AG04450 (cell line): ENCODE measurements at regions not wholly inside any gene's neighbourhood (a gene's known extent, or its start where the extent isn't known, plus 50 kb on each side); places are given as distances from the start of the nearest gene placed in this dataset.
A peak's percentile ranks its signal among the peaks of the same experiment; 100 is the strongest.

Experiments
- CTCF ChIA-PET: fragments of 300-600, 350-600 bp; formaldehyde crosslinking; extraction: SDS; loops from one replicate; lab custom pipeline; 2022; ENCODE audit warnings: antibody characterized with exemption, inconsistent platforms; lab: Charles Lee
- POLR2A ChIA-PET: fragments of 350-600 bp; formaldehyde crosslinking; extraction: SDS; loops from one replicate; lab custom pipeline; 2021; ENCODE audit warnings: antibody characterized with exemption, inconsistent platforms; lab: Yijun Ruan, JAX
- DNase-seq: peaks from one replicate; pipeline ENCODE4 v3.0.0-alpha.2; 2011; ENCODE audit warnings: low read depth, low spot score
- H3K27ac ChIP-seq: one replicate; pipeline ENCODE4 v1.5.1; 2012; ENCODE audit warnings: low read depth, low read length, control low read depth
- H3K27me3 ChIP-seq: one replicate; pipeline ENCODE4 v1.6.0; 2012; ENCODE audit warnings: low read length; ENCODE audit not compliant: control insufficient read depth, insufficient read depth
- H3K4me3 ChIP-seq: 2 replicates; pipeline ENCODE4 v1.5.1; 2011; ENCODE audit warnings: mild to moderate bottlenecking, low read depth, low read length, control low read depth
- H3K9me3 ChIP-seq: 2 replicates; pipeline ENCODE4 v1.5.1; 2012; ENCODE audit warnings: low read length; ENCODE audit not compliant: control insufficient read depth, insufficient read depth
- TF ChIP-seq, protein P1 (sequence below): IDR thresholded peaks from 2 replicates; pipeline ENCODE4 v1.5.1; 2011; ENCODE audit warnings: low read depth, low read length, control low read depth, inconsistent platforms

DNA sequence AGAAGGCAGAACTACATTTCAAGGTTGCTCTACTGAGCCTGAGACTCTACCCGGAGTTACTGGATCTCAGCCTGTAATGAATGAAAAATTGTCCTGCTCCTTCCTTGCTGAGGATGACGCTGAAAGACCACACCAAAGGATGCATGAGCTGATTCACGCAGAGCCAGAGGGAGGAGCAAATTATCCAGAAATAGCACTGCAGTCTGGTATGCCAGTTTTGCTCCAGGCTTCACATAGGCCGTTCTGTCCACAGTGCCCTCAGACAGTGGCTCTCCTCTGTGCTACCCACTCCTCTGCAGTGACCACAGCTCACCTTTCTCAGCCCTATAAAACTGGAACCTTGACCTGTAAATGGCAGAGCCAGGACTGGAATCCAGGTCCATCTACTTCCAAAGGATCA is 79.3 kb upstream of the GALNT18 start:
- Histone ChIP-seq H3K4me3 (no peak overlapping the region), H3K9me3 (no peaks in the 10 kb centered on the region), H3K27ac (no peak overlapping the region), H3K27me3 (peaks cover 28% of the 10 kb centered on the region)
- peak; percentile 1 for DNase-seq
- CTCF ChIA-PET = no interaction called here
- POLR2A ChIA-PET = no interaction called here
- TF ChIP-seq, protein P1, sequence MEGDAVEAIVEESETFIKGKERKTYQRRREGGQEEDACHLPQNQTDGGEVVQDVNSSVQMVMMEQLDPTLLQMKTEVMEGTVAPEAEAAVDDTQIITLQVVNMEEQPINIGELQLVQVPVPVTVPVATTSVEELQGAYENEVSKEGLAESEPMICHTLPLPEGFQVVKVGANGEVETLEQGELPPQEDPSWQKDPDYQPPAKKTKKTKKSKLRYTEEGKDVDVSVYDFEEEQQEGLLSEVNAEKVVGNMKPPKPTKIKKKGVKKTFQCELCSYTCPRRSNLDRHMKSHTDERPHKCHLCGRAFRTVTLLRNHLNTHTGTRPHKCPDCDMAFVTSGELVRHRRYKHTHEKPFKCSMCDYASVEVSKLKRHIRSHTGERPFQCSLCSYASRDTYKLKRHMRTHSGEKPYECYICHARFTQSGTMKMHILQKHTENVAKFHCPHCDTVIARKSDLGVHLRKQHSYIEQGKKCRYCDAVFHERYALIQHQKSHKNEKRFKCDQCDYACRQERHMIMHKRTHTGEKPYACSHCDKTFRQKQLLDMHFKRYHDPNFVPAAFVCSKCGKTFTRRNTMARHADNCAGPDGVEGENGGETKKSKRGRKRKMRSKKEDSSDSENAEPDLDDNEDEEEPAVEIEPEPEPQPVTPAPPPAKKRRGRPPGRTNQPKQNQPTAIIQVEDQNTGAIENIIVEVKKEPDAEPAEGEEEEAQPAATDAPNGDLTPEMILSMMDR = no peak

DNA sequence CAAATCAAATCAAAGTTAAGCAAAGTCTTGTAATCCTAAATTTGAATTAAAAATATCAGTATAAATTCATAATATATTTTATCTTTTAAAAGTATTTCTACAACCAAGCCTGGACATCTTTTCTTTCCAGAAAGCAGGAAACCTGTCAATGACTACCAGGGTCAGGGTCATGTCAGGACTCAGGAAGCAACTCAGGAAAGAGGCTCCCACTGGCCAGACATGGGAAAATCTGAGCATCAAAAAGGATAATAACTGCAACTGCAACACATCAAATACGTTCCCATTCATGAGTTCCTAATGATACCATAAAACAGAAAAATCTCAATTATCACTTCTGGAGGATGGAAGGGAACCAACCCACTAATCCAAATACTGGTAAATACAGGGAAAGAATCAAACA is 76.0 kb upstream of the GALNT18 start:
- Histone ChIP-seq H3K27me3 (peaks cover 13% of the 10 kb centered on the region), H3K4me3 (no peak overlapping the region), H3K9me3 (no peaks in the 10 kb centered on the region), H3K27ac (no peak overlapping the region)
- CTCF ChIA-PET = no interaction called here
- TF ChIP-seq, protein P1 = no peak
- no peak for DNase-seq
- POLR2A ChIA-PET = no interaction called here

DNA sequence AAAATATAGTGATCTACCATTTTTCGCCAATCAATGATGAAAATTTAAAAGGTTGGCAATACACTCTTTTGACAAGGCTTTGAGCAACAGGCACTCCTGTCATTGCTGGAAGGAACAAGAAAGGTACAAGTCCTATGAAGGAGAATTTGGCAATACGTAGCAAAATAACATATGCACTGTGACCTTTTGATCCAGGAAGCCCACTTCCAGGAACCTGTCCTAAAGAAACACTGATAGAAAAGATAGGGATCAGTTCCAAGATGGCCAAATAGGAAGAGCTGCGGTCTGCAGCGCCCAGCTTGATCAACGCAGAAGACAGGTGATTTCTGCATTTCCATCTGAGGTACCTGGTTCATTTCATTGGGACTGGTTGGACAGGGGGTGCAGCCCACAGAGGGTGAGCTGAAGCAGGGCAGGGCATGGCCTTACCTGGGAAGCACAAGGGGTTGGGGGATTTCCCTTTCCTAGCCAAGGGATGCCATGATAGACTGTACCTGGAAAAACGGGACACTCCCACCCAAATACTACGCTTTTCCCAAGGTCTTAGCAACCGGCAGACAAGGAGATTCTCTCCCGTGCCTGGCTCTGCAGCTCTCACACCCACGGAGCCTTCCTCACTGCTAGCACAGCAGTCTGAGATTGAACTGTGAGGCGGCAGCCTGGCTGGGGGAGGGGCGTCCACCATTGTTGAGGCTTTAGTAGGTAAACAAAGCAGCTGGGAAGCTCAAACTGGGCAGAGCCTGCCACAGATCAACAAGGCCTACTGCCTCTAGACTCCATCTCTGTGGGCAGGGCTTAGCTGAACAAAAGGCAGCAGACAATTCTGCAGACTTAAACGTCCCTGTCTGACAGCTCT is 69.7 kb upstream of the GALNT18 start:
- H3K9me3 ChIP-seq = no peaks in the 10 kb centered on the region
- H3K27ac ChIP-seq = no peak overlapping the region
- TF ChIP-seq, protein P1 = no peak
- ChIA-PET POLR2A (no interaction called here), CTCF (no interaction called here)
- DNase-seq = no peak
- H3K4me3 ChIP-seq = no peak overlapping the region
- no peaks in the 10 kb centered on the region for H3K27me3 ChIP-seq

DNA sequence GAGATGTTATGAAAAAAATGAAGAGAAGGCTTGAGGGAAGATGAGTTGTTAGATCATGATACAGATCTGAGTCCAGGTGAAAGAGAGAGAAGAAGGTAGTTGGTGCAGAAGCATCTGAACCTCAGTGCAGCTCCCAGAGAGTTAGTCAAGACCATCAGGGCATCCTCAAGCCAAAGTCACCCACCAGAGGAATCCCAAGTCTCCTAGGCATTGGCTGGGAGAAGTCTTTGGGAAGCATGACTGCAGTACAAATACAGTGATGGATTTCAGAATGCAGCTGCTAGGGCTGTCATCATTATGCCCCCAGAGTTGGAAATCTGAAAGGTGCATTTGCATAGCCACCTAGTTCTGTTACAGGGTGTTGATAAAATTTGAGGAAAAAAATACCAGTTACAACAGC is 59.7 kb upstream of the GALNT18 start:
- peaks cover 19% of the 10 kb centered on the region for H3K27me3 ChIP-seq
- TF ChIP-seq, protein P1 = no peak
- DNase-seq = no peak
- no peaks in the 10 kb centered on the region; the same call in 1 of the 2 replicates for H3K9me3 ChIP-seq
- POLR2A ChIA-PET = no interaction called here
- H3K27ac ChIP-seq = no peak overlapping the region
- no peak overlapping the region for H3K4me3 ChIP-seq
- CTCF ChIA-PET = no interaction called here

- no peak overlapping the region for H3K4me3 ChIP-seq
- no peaks in the 10 kb centered on the region; the same call in 1 of the 2 replicates for H3K9me3 ChIP-seq
- no peak for DNase-seq
- POLR2A ChIA-PET = no interaction called here
- H3K27ac ChIP-seq = no peak overlapping the region
- TF ChIP-seq, protein P1 = no peak
- CTCF ChIA-PET = no interaction called here
- peaks cover 33% of the 10 kb centered on the region for H3K27me3 ChIP-seq
Measured at GRCh38 chr11:11677672-11678356, 56.0 kb upstream of the GALNT18 start.
